WTC11 (cell line): ENCODE measurements at regions not wholly inside any gene's neighbourhood (a gene's known extent, or its start where the extent isn't known, plus 50 kb on each side); places are given as distances from the start of the nearest gene placed in this dataset.

Source experiments
- CTCF ChIP-seq: fragments of 200-600 bp; IDR thresholded peaks from 2 replicates; pipeline ENCODE4 v1.8.0; 2022; ENCODE audit warnings: antibody characterized with exemption
- FOXP4 ChIP-seq: sonication (generic); formaldehyde crosslinking; IDR thresholded peaks from 2 replicates; pipeline ENCODE4 v1.8.0; 2022; ENCODE audit warnings: mild to moderate bottlenecking, missing genetic modification reagents
- NR1H2 ChIP-seq: sonication (generic); formaldehyde crosslinking; IDR thresholded peaks from 2 replicates; pipeline ENCODE4 v1.9.0; 2021; ENCODE audit warnings: mild to moderate bottlenecking, moderate library complexity, missing genetic modification reagents
- SP1 ChIP-seq: sonication (generic); formaldehyde crosslinking; conservative IDR thresholded peaks from 2 replicates; pipeline ENCODE4 v1.8.1; 2022; ENCODE audit warnings: missing genetic modification reagents

GRCh38 chr10:128929767-128930166, 537.3 kb upstream of the MGMT start:
- no peak for TF ChIP-seq SP1
- no peak for TF ChIP-seq NR1H2 (CRISPR knock-in tag)
- TF ChIP-seq FOXP4, result no peak
- TF ChIP-seq CTCF, result no peak
